ENCODE measurements at regions not wholly inside any gene's neighbourhood (a gene's known extent, or its start where the extent isn't known, plus 50 kb on each side); places are given as distances from the start of the nearest gene placed in this dataset.

DNA sequence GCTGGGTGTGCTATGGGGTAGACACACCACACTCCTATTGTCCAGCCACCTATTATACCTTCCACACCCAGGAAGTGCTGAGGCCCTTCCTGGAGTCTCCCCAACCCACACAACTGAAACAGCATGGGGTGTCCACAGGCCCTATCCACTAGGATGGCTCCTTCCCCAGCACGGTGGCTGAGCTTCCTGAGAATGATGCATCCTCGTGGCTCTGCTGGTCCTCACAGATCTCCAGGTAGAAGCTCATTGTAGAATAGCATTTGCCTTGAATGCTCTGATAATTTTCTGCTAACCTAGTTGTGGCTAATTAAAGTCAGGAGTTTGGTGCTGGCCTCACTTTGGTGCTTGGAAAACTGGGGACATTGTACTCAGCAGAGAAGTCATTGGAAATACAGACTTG, 182.6 kb downstream of the ANKRD30B start:
- H3K9me3 ChIP-seq, result no peaks in the 10 kb centered on the region
- TF ChIP-seq CTCF (IDR thresholded peaks at IDR 0.05), result no peak
- H3K27me3 ChIP-seq (replicated peaks; ENCODE audit: insufficient read depth), result no peaks in the 10 kb centered on the region
- no peak overlapping the region for H3K4me3 ChIP-seq
- no peaks in the 10 kb centered on the region for H3K36me3 ChIP-seq
- ATAC-seq (ENCODE audit: insufficient number of reproducible peaks, low FRiP score, low read depth), result no peak
- H3K4me1 ChIP-seq (ENCODE audit: control insufficient read depth in 1 of 2, low read depth in 2 of 2), result no peaks in the 10 kb centered on the region
- no peak overlapping the region for H3K27ac ChIP-seq
- no peak for DNase-seq (ENCODE audit: low spot score)

- H3K9me3 ChIP-seq, result no peaks in the 10 kb centered on the region
- H3K4me1 ChIP-seq (ENCODE audit: control insufficient read depth in 1 of 2, low read depth in 2 of 2), result no peaks in the 10 kb centered on the region
- TF ChIP-seq CTCF (IDR thresholded peaks at IDR 0.05), result no peak
- DNase-seq (ENCODE audit: low spot score), result no peak
- H3K27ac ChIP-seq, result no peak overlapping the region
- no peaks in the 10 kb centered on the region for H3K27me3 ChIP-seq (replicated peaks; ENCODE audit: insufficient read depth)
- H3K36me3 ChIP-seq, result no peaks in the 10 kb centered on the region
- H3K4me3 ChIP-seq, result no peak overlapping the region
- ATAC-seq (ENCODE audit: insufficient number of reproducible peaks, low FRiP score, low read depth), result no peak
Measured at GRCh38 chr18:14933049-14933851, 185.3 kb downstream of the ANKRD30B start.

GRCh38 chr18:14933964-14934363, 186.0 kb downstream of the ANKRD30B start:
- no peaks in the 10 kb centered on the region for H3K36me3 ChIP-seq
- no peak overlapping the region for H3K27ac ChIP-seq
- no peaks in the 10 kb centered on the region for H3K4me1 ChIP-seq (ENCODE audit: control insufficient read depth in 1 of 2, low read depth in 2 of 2)
- H3K9me3 ChIP-seq, result no peaks in the 10 kb centered on the region
- DNase-seq (ENCODE audit: low spot score) (no peak), ATAC-seq (ENCODE audit: insufficient number of reproducible peaks, low FRiP score, low read depth) (no peak)
- no peaks in the 10 kb centered on the region for H3K27me3 ChIP-seq (replicated peaks; ENCODE audit: insufficient read depth)
- no peak overlapping the region for H3K4me3 ChIP-seq
- no peak for TF ChIP-seq CTCF (IDR thresholded peaks at IDR 0.05)

GRCh38 chr18:14935210-14935609, 187.2 kb downstream of the ANKRD30B start:
- H3K36me3 ChIP-seq, result no peaks in the 10 kb centered on the region
- DNase-seq (ENCODE audit: low spot score), result no peak
- no peak overlapping the region for H3K27ac ChIP-seq
- H3K4me1 ChIP-seq (ENCODE audit: control insufficient read depth in 1 of 2, low read depth in 2 of 2), result no peaks in the 10 kb centered on the region
- H3K4me3 ChIP-seq, result no peak overlapping the region
- no peak for ATAC-seq (ENCODE audit: insufficient number of reproducible peaks, low FRiP score, low read depth)
- no peaks in the 10 kb centered on the region for H3K9me3 ChIP-seq
- no peak for TF ChIP-seq CTCF (IDR thresholded peaks at IDR 0.05)
- H3K27me3 ChIP-seq (replicated peaks; ENCODE audit: insufficient read depth), result no peaks in the 10 kb centered on the region

DNA sequence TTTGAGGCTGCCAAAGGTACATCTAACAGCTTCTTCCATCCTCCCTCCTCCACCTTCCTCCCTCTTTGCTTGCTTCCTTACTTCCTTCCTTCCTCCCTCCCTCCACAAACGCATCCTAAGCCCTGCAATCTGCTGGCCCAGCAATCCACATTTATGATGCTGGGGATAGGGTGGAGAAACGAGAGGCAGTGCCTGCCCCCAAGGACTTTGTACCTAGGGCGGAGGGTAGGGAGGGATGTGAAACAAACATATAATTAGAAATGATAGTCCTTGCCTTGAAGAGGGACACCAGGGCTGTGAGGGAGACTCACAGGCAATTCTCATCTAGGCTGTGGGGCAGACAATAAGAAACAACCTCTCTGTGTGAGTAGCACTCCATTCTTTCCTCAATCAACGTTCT, 188.3 kb downstream of the ANKRD30B start:
- no peaks in the 10 kb centered on the region for H3K36me3 ChIP-seq
- H3K27me3 ChIP-seq (replicated peaks; ENCODE audit: insufficient read depth), result no peaks in the 10 kb centered on the region
- no peaks in the 10 kb centered on the region for H3K9me3 ChIP-seq
- TF ChIP-seq CTCF (IDR thresholded peaks at IDR 0.05), result no peak
- H3K27ac ChIP-seq, result no peak overlapping the region
- H3K4me1 ChIP-seq (ENCODE audit: control insufficient read depth in 1 of 2, low read depth in 2 of 2), result no peaks in the 10 kb centered on the region
- H3K4me3 ChIP-seq, result no peak overlapping the region
- DNase-seq (ENCODE audit: low spot score), result no peak
- ATAC-seq (ENCODE audit: insufficient number of reproducible peaks, low FRiP score, low read depth), result no peak

Measured in thoracic aorta (tissue), 2 donors.